GM23248 (cell line): ENCODE measurements at regions not wholly inside any gene's neighbourhood (a gene's known extent, or its start where the extent isn't known, plus 50 kb on each side); places are given as distances from the start of the nearest gene placed in this dataset.

Experiments used
- EZH2 ChIP-seq: fragments of 200-600 bp; sonication (generic); IDR thresholded peaks from 2 replicates; pipeline ENCODE4 v1.6.1; 2018; ENCODE audit warnings: antibody characterized with exemption, mild to moderate bottlenecking; ENCODE audit not compliant: insufficient read depth, poor library complexity, severe bottlenecking
- EZH2phosphoT487 ChIP-seq: fragments of 200-600 bp; sonication (generic); IDR thresholded peaks from 2 replicates; pipeline ENCODE4 v1.6.1; 2018; ENCODE audit warnings: antibody characterized with exemption, moderate library complexity, mild to moderate bottlenecking, low read depth; ENCODE audit not compliant: insufficient read depth

DNA sequence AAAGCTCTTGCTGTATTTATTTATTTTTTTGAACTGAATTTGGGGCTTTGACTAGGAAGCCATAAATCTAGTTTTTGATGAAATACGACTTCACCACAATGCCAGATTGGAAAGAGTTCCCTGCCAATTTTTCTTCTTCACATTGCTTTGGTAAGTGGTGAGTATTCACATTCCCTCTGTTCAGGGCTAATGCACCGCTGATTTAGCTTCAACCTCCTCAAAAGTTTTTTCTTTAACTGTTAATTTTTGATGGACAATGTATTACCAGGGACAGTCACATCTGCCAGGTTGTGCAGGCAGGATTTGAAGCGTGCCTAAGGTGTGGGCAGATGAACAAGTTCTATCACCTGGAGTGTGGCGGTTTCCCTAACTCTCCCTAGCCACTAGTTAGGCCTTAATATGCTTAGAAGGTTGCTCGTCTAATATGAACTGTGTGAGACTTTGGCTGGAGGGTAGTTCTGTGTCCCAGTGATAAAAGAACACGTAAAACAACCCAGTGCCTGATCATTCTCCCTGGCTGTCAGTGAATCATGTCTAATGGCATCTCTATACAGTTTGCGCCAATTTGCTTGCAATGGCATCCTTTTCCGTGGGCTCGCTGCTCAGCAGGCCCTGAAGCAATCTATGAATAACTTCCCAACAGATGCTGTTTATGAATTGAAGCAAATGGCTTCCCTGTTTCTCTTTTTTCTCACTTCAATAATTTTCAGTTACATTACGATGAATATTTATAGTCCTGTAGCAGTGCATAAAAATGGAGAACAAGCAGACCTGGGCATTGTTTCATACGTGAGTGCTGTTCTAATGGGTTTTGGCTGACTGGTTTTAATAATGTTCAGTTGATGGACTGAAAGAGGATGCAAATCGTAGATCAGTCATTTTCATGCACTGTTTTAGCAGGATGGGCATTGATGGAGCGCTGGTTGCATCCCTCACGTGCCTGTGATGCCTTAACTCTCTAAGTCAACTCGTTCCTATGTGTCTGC, 243.2 kb upstream of the SUCLG2 start:
- TF ChIP-seq EZH2phosphoT487: no peak
- TF ChIP-seq EZH2: no peak
